ENCODE measurements at regions not wholly inside any gene's neighbourhood (a gene's known extent, or its start where the extent isn't known, plus 50 kb on each side); places are given as distances from the start of the nearest gene placed in this dataset.

DNA sequence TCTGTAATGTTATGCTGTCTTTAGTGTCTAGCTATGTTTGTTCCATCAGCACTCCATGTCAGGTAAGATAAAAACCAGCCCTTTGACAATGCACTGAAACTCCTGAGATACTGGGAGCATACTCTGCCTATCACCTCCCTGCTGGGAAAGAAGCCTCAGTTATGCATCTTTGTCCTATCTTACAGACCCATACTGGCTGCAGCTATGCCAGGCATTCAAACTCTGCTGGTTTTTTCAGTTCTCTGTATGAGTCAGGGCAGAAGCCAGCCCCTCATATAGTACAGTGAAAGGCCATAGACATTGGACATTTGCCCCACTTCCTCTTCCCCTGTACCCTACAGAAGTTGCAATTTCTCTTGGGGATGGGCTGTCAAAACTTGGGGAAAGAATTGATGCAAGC is 181.1 kb upstream of the RGPD4 start:
- H3K27me3 ChIP-seq (ENCODE audit: control insufficient read depth in 2 of 2, insufficient read depth in 2 of 2, low read length in 2 of 2): no peaks in the 10 kb centered on the region
- no peak overlapping the region for H3K9ac ChIP-seq (ENCODE audit: insufficient read depth in 1 of 2, low read depth in 2 of 2, low read length in 2 of 2)
- no peak overlapping the region for H3K4me2 ChIP-seq (ENCODE audit: insufficient read depth, low read length)
- no peak overlapping the region for H2AFZ ChIP-seq (ENCODE audit: low read depth, low read length)
- no peaks in the 10 kb centered on the region for H4K20me1 ChIP-seq (replicated peaks; ENCODE audit: control insufficient read depth, insufficient read depth, low read length)
- ChIA-PET CTCF (ENCODE audit: low intra/inter-chr PET ratio) (no interaction called here), POLR2A (no interaction called here)
- FAIRE-seq (no peak), DNase-seq (ENCODE audit: extremely low read depth in 1 of 4, low spot score in 3 of 4) (no peak), ATAC-seq (no peak)
- H3K36me3 ChIP-seq (ENCODE audit: control insufficient read depth, insufficient read depth, low read length): no peaks in the 10 kb centered on the region; the same call in 2 of the 3 replicates
- no peaks in the 10 kb centered on the region for H3K79me2 ChIP-seq (ENCODE audit: control insufficient read depth, insufficient read depth, low read length)
- H3K9me1 ChIP-seq (ENCODE audit: control insufficient read depth, insufficient read depth, low read length): no peaks in the 10 kb centered on the region
- no peak overlapping the region for H3K27ac ChIP-seq (ENCODE audit: extremely low read depth, low read depth, low read length)
- peaks cover 3% of the 10 kb centered on the region; the same call in 1 of the 2 replicates for H3K9me3 ChIP-seq (replicated peaks; ENCODE audit: control insufficient read depth, insufficient read depth, low read depth, low read length)
- TF ChIP-seq SIX5 (IDR thresholded peaks at IDR 0.05; ENCODE audit: borderline replicate concordance in 1 of 2, insufficient read depth in 1 of 2, low read depth in 1 of 2, low read length in 2 of 2) (no peak), SNRNP70 (optimal IDR thresholded peaks at IDR 0.05; ENCODE audit: low read depth, low read length) (no peak), ESRRA (IDR thresholded peaks at IDR 0.05; ENCODE audit: borderline replicate concordance, low read depth) (no peak), NR2F6 (CRISPR knock-in tag; IDR thresholded peaks at IDR 0.05) (no peak), ZBTB33 (CRISPR knock-in tag; IDR thresholded peaks at IDR 0.05) (no peak), HEY1 (CRISPR knock-in tag; IDR thresholded peaks at IDR 0.05; ENCODE audit: borderline replicate concordance) (no peak), HMG20A (CRISPR knock-in tag; conservative IDR thresholded peaks at IDR 0.05) (no peak), MIER1 (IDR thresholded peaks at IDR 0.05; ENCODE audit: low read depth) (no peak), HINFP (tag; conservative IDR thresholded peaks at IDR 0.05; ENCODE audit: low read depth) (no peak), CBFA2T3 (IDR thresholded peaks at IDR 0.05) (no peak), SP1 (CRISPR knock-in tag; IDR thresholded peaks at IDR 0.05) (no peak)
- BruUV-seq (replicated peaks): no TSS peak
- no peak overlapping the region for H3K4me3 ChIP-seq
- in situ Hi-C loops (cut with MboI): no loop called here
- no peaks in the 10 kb centered on the region for H3K4me1 ChIP-seq (replicated peaks in 1 of 2; ENCODE audit: control insufficient read depth in 2 of 2, insufficient read depth in 2 of 2, low read length in 2 of 2)
- intact Hi-C loops (cut with micrococcal nuclease): no loop called here

All from K562 (cell line).